HG02870 (cell line): ENCODE measurements at regions not wholly inside any gene's neighbourhood (a gene's known extent, or its start where the extent isn't known, plus 50 kb on each side); places are given as distances from the start of the nearest gene placed in this dataset.

Source experiments
- ATAC-seq: cut with Tn5 transposase; IDR thresholded peaks from one replicate; pipeline ENCODE4 v1.9.1; 2021; ENCODE audit warnings: mild to moderate bottlenecking, moderate library complexity; ENCODE audit not compliant: unreplicated experiment

GRCh38 chr5:41670854-41671479, 160.6 kb upstream of the PLCXD3 start:
- no peak for ATAC-seq

- ATAC-seq = no peak
Measured at GRCh38 chr5:41670216-41670615, 159.8 kb upstream of the PLCXD3 start.

GRCh38 chr5:41661254-41661653, 150.9 kb upstream of the PLCXD3 start:
- ATAC-seq = no peak

GRCh38 chr5:41656597-41656996, 146.2 kb upstream of the PLCXD3 start:
- no peak for ATAC-seq

GRCh38 chr5:41650131-41650530, 139.7 kb upstream of the PLCXD3 start:
- no peak for ATAC-seq

- no peak for ATAC-seq
Measured at GRCh38 chr5:41649659-41650058, 139.3 kb upstream of the PLCXD3 start.

GRCh38 chr5:41648996-41649395, 138.6 kb upstream of the PLCXD3 start:
- ATAC-seq = no peak

- no peak for ATAC-seq
Measured at GRCh38 chr5:41641621-41642020, 131.2 kb upstream of the PLCXD3 start.

- no peak for ATAC-seq
Measured at GRCh38 chr5:41638685-41639084, 128.3 kb upstream of the PLCXD3 start.

- ATAC-seq = no peak
Measured at GRCh38 chr5:41637869-41638268, 127.5 kb upstream of the PLCXD3 start.

- ATAC-seq = no peak
Measured at GRCh38 chr5:41637424-41637823, 127.0 kb upstream of the PLCXD3 start.

GRCh38 chr5:41636605-41637004, 126.2 kb upstream of the PLCXD3 start:
- peak; percentile 68 for ATAC-seq

GRCh38 chr5:41629897-41630296, 119.5 kb upstream of the PLCXD3 start:
- ATAC-seq = no peak

GRCh38 chr5:41625571-41625970, 115.2 kb upstream of the PLCXD3 start:
- ATAC-seq = no peak

- ATAC-seq = no peak
Measured at GRCh38 chr5:41621420-41621819, 111.0 kb upstream of the PLCXD3 start.

GRCh38 chr5:41617843-41618515, 107.6 kb upstream of the PLCXD3 start:
- no peak for ATAC-seq

- ATAC-seq = no peak
Measured at GRCh38 chr5:41610386-41610785, 100.0 kb upstream of the PLCXD3 start.

GRCh38 chr5:41600731-41601130, 90.3 kb upstream of the PLCXD3 start:
- ATAC-seq = no peak

- ATAC-seq = no peak
Measured at GRCh38 chr5:41598011-41598410, 87.6 kb upstream of the PLCXD3 start.

GRCh38 chr5:41587668-41588067, 77.3 kb upstream of the PLCXD3 start:
- ATAC-seq = no peak

- no peak for ATAC-seq
Measured at GRCh38 chr5:41575110-41575779, 64.8 kb upstream of the PLCXD3 start.

GRCh38 chr5:41574391-41574790, 64.0 kb upstream of the PLCXD3 start:
- no peak for ATAC-seq
